ENCODE measurements at regions not wholly inside any gene's neighbourhood (a gene's known extent, or its start where the extent isn't known, plus 50 kb on each side); places are given as distances from the start of the nearest gene placed in this dataset.
"Not testable (repeated sequence)": the region's sequence is repeated elsewhere in the genome, so short reads cannot be mapped to it uniquely, and the experiment has no call there.

GRCh38 chr14:89563471-89563870 lies 146.4 kb upstream of the FOXN3 start:
- no peak for DNase-seq

- DNase-seq, result no peak
Measured at GRCh38 chr14:89551955-89552354, 134.9 kb upstream of the FOXN3 start.

GRCh38 chr14:89551432-89551831 lies 134.4 kb upstream of the FOXN3 start:
- DNase-seq, result no peak

- no peak for DNase-seq
Measured at GRCh38 chr14:89550821-89551220, 133.8 kb upstream of the FOXN3 start.

- DNase-seq, result no peak
Measured at GRCh38 chr14:89549381-89550125, 132.5 kb upstream of the FOXN3 start.

- not testable (repeated sequence) for DNase-seq
Measured at GRCh38 chr14:89547047-89547446, 130.0 kb upstream of the FOXN3 start.

GRCh38 chr14:89544636-89545301 lies 127.7 kb upstream of the FOXN3 start:
- DNase-seq, result no peak

GRCh38 chr14:89543425-89543790 lies 126.4 kb upstream of the FOXN3 start:
- DNase-seq, result no peak

GRCh38 chr14:89542786-89543424 lies 125.9 kb upstream of the FOXN3 start:
- DNase-seq, result no peak

- no peak for DNase-seq
Measured at GRCh38 chr14:89540830-89541470, 123.9 kb upstream of the FOXN3 start.

- no peak for DNase-seq
Measured at GRCh38 chr14:89540009-89540829, 123.2 kb upstream of the FOXN3 start.

GRCh38 chr14:89537911-89538310 lies 120.9 kb upstream of the FOXN3 start:
- DNase-seq, result no peak

- DNase-seq, result no peak
Measured at GRCh38 chr14:89534902-89535685, 118.1 kb upstream of the FOXN3 start.

GRCh38 chr14:89533766-89534165 lies 116.7 kb upstream of the FOXN3 start:
- no peak for DNase-seq

- no peak for DNase-seq
Measured at GRCh38 chr14:89533136-89533535, 116.1 kb upstream of the FOXN3 start.

GRCh38 chr14:89531661-89532335 lies 114.8 kb upstream of the FOXN3 start:
- no peak for DNase-seq

GRCh38 chr14:89524990-89525667 lies 108.1 kb upstream of the FOXN3 start:
- no peak for DNase-seq

- DNase-seq, result no peak
Measured at GRCh38 chr14:89524412-89524811, 107.4 kb upstream of the FOXN3 start.

GRCh38 chr14:89521988-89522387 lies 105.0 kb upstream of the FOXN3 start:
- no peak for DNase-seq

GRCh38 chr14:89519040-89519439 lies 102.0 kb upstream of the FOXN3 start:
- no peak for DNase-seq

- no peak for DNase-seq
Measured at GRCh38 chr14:89516173-89516572, 99.1 kb upstream of the FOXN3 start.
